SK-N-MC (cell line): ENCODE measurements at regions not wholly inside any gene's neighbourhood (a gene's known extent, or its start where the extent isn't known, plus 50 kb on each side); places are given as distances from the start of the nearest gene placed in this dataset.

Experiments used
- EZH2 ChIP-seq: fragments of 200-600 bp; sonication (generic); IDR thresholded peaks from one replicate; pipeline ENCODE4 v1.6.1; 2017; ENCODE audit warnings: antibody characterized with exemption
- POLR2AphosphoS5 ChIP-seq: IDR thresholded peaks from 2 replicates; pipeline ENCODE4 v1.6.1; 2012; ENCODE audit warnings: mild to moderate bottlenecking, low read depth, low read length, borderline replicate concordance

DNA sequence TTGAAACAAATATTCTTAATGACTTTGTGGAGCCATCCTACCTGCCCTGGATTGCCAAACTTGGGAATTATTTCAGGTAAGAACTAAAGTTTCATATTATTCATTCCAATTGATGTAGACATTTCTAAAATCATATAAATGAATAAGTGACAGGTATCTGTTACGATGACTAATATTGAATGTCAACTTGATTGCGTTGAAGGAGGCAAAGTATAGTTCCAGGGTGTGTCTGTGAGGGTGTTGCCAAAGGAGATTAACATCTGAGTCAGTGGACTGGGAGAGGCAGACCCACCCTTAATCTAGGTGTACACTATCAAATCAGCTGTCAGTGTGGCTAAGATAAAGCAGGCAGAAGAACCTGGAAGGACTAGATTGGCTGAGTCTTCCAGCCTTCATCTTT is 1688.4 kb upstream of the CDH9 start:
- TF ChIP-seq EZH2 (no peak), POLR2AphosphoS5 (no peak)
